ENCODE measurements at regions not wholly inside any gene's neighbourhood (a gene's known extent, or its start where the extent isn't known, plus 50 kb on each side); places are given as distances from the start of the nearest gene placed in this dataset.

GRCh38 chr10:6958711-6959110 is 378.6 kb upstream of the PRKCQ start:
- no peak for TF ChIP-seq CTCF (IDR thresholded peaks at IDR 0.05)
- no peak for TF ChIP-seq POLR2A (IDR thresholded peaks at IDR 0.05)
